Suprapubic skin (tissue), 4 donors: ENCODE measurements at regions not wholly inside any gene's neighbourhood (a gene's known extent, or its start where the extent isn't known, plus 50 kb on each side); places are given as distances from the start of the nearest gene placed in this dataset.

Source experiments
- DNase-seq, 2 donors: peaks; one replicate each; pipeline ENCODE4 v3.0.0-alpha.2; 2019; ENCODE audit warnings: low spot score in 2 of 2
- H3K27ac ChIP-seq: fragments of 200-600 bp; sonication (generic); one replicate; pipeline ENCODE4 v1.5.1; 2019
- H3K27me3 ChIP-seq: fragments of 200-600 bp; sonication (generic); one replicate; pipeline ENCODE4 v1.5.1; 2019
- H3K36me3 ChIP-seq: fragments of 200-600 bp; sonication (generic); one replicate; pipeline ENCODE4 v1.5.1; 2019
- H3K4me1 ChIP-seq: fragments of 200-600 bp; sonication (generic); one replicate; pipeline ENCODE4 v1.5.1; 2019
- H3K4me3 ChIP-seq: fragments of 200-600 bp; sonication (generic); one replicate; pipeline ENCODE4 v1.5.1; 2019; ENCODE audit warnings: mild to moderate bottlenecking
- H3K9me3 ChIP-seq: fragments of 200-600 bp; sonication (generic); one replicate; pipeline ENCODE4 v1.5.1; 2019
- CTCF ChIP-seq, 2 donors: fragments of 200-600 bp in 1 of 2; fragments of 450-650 bp in 1 of 2; sonication (generic) in 1 of 2; IDR thresholded peaks; one replicate each; pipeline ENCODE4 v1.5.1; 2016 to 2019; ENCODE audit warnings: antibody characterized with exemption in 2 of 2, mild to moderate bottlenecking in 1 of 2, moderate library complexity in 1 of 2
- EP300 ChIP-seq: sonication (generic); formaldehyde crosslinking; IDR thresholded peaks from one replicate; pipeline ENCODE4 v1.6.1; 2017; ENCODE audit warnings: antibody characterized with exemption
- POLR2A ChIP-seq, 2 donors: fragments of 450-650 bp; IDR thresholded peaks; one replicate each; pipeline ENCODE4 v1.6.1; 2017; ENCODE audit warnings: antibody characterized with exemption in 2 of 2, mild to moderate bottlenecking in 2 of 2, moderate library complexity in 2 of 2
- POLR2AphosphoS5 ChIP-seq, 3 donors: sonication (generic); formaldehyde crosslinking; IDR thresholded peaks; one replicate each; pipeline ENCODE4 v1.6.1; 2017; ENCODE audit warnings: antibody characterized with exemption in 3 of 3
- WGBS: methylation state at CpG from one replicate; pipeline ENCODE4 v1.1.5; 2018; 5-methylcytosine and 5-hydroxymethylcytosine counted together

GRCh38 chr20:51238675-51239305 is 215.9 kb upstream of the KCNG1 start:
- peaks cover 2% of the 10 kb centered on the region for H3K27me3 ChIP-seq
- 80% methylated on average over 8 of the region's 8 CpGs for WGBS
- no peaks in the 10 kb centered on the region for H3K4me1 ChIP-seq
- DNase-seq: no peak
- no peaks in the 10 kb centered on the region for H3K36me3 ChIP-seq
- no peak overlapping the region for H3K27ac ChIP-seq
- no peaks in the 10 kb centered on the region for H3K9me3 ChIP-seq
- no peak overlapping the region for H3K4me3 ChIP-seq
- TF ChIP-seq CTCF (IDR thresholded peaks at IDR 0.05) (no peak), POLR2AphosphoS5 (IDR thresholded peaks at IDR 0.05) (no peak), EP300 (no peak), POLR2A (IDR thresholded peaks at IDR 0.05) (no peak)

- H3K36me3 ChIP-seq: no peaks in the 10 kb centered on the region
- TF ChIP-seq EP300 (no peak), POLR2AphosphoS5 (IDR thresholded peaks at IDR 0.05) (no peak), POLR2A (IDR thresholded peaks at IDR 0.05) (no peak), CTCF (IDR thresholded peaks at IDR 0.05) (no peak)
- WGBS: 58% methylated on average over 8 of the region's 11 CpGs
- DNase-seq: no peak
- H3K4me1 ChIP-seq: no peaks in the 10 kb centered on the region
- H3K4me3 ChIP-seq: no peak overlapping the region
- no peak overlapping the region for H3K27ac ChIP-seq
- H3K27me3 ChIP-seq: peaks cover 2% of the 10 kb centered on the region
- H3K9me3 ChIP-seq: no peaks in the 10 kb centered on the region
Observed at GRCh38 chr20:51237791-51238190, 214.9 kb upstream of the KCNG1 start.

- no peak for DNase-seq
Observed at GRCh38 chr20:51237278-51237677, 214.4 kb upstream of the KCNG1 start.

GRCh38 chr20:51236421-51236820 is 213.5 kb upstream of the KCNG1 start:
- Histone ChIP-seq H3K4me1 (no peaks in the 10 kb centered on the region), H3K4me3 (no peak overlapping the region), H3K27me3 (peaks cover 10% of the 10 kb centered on the region), H3K27ac (no peak overlapping the region), H3K9me3 (no peaks in the 10 kb centered on the region), H3K36me3 (no peaks in the 10 kb centered on the region)
- 92% methylated on average over 2 of the region's 2 CpGs for WGBS
- DNase-seq: no peak
- TF ChIP-seq POLR2A (IDR thresholded peaks at IDR 0.05) (no peak), CTCF (IDR thresholded peaks at IDR 0.05) (no peak), EP300 (no peak), POLR2AphosphoS5 (IDR thresholded peaks at IDR 0.05) (no peak)

More at GRCh38 chr20:51237278-51237677, 214.4 kb upstream of the KCNG1 start:
- Histone ChIP-seq H3K27me3 (peaks cover 2% of the 10 kb centered on the region), H3K36me3 (no peaks in the 10 kb centered on the region), H3K4me1 (no peaks in the 10 kb centered on the region), H3K9me3 (no peaks in the 10 kb centered on the region), H3K4me3 (no peak overlapping the region), H3K27ac (no peak overlapping the region)
- WGBS: 67% methylated on average over 6 of the region's 6 CpGs
- TF ChIP-seq POLR2AphosphoS5 (IDR thresholded peaks at IDR 0.05) (no peak), POLR2A (IDR thresholded peaks at IDR 0.05) (no peak), EP300 (no peak)

GRCh38 chr20:51233345-51233744 is 210.4 kb upstream of the KCNG1 start:
- no peaks in the 10 kb centered on the region for H3K4me1 ChIP-seq
- no peak overlapping the region for H3K27ac ChIP-seq
- no peak for DNase-seq
- no peak for TF ChIP-seq CTCF (IDR thresholded peaks at IDR 0.05)
- no peak overlapping the region for H3K4me3 ChIP-seq
- peaks cover 21% of the 10 kb centered on the region for H3K27me3 ChIP-seq
- no peaks in the 10 kb centered on the region for H3K9me3 ChIP-seq
- 67% methylated on average over 6 of the region's 6 CpGs for WGBS
- no peaks in the 10 kb centered on the region for H3K36me3 ChIP-seq

DNA sequence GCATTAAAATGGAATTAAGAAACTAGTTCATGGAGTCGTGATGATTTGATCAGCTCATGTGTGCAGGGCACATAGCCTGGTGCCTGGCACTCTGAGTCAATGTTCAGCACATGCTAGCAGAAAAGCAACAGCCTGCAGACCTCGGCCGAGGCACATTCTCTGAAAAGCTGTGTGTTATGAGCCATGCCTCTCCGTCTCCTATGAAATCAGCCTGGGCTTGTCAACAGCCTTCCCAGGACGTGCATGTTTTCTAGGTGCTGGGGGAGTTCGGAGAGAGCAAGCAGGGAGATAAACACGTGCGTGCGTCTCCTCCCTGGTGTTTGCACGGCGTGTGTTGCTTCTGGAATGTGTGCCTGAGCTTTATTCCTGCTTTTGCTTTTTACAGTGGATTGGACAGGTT is 207.8 kb upstream of the KCNG1 start:
- no peak for DNase-seq
- H3K9me3 ChIP-seq: no peaks in the 10 kb centered on the region
- peaks cover 24% of the 10 kb centered on the region for H3K27me3 ChIP-seq
- no peaks in the 10 kb centered on the region for H3K36me3 ChIP-seq
- 48% methylated on average over 9 of the region's 11 CpGs for WGBS
- no peak for TF ChIP-seq POLR2A (IDR thresholded peaks at IDR 0.05)
- TF ChIP-seq EP300: no peak
- TF ChIP-seq POLR2AphosphoS5 (IDR thresholded peaks at IDR 0.05): no peak
- TF ChIP-seq CTCF (IDR thresholded peaks at IDR 0.05): no peak
- no peaks in the 10 kb centered on the region for H3K4me1 ChIP-seq
- H3K27ac ChIP-seq: no peak overlapping the region
- H3K4me3 ChIP-seq: no peak overlapping the region
